HL-60 (cell line): ENCODE measurements at regions not wholly inside any gene's neighbourhood (a gene's known extent, or its start where the extent isn't known, plus 50 kb on each side); places are given as distances from the start of the nearest gene placed in this dataset.

Experiments
- DNase-seq, 2 experiments: peaks; one replicate each; pipeline ENCODE4 v3.0.0-alpha.2; 2010 to 2020; ENCODE audit warnings: low read depth in 1 of 2, low spot score in 1 of 2
- H3K27ac ChIP-seq: fragments of 250-450 bp; sonication (Bioruptor Pico); replicated peaks from 2 replicates; pipeline ENCODE4 v1.5.1; 2020; ENCODE audit warnings: mild to moderate bottlenecking, moderate library complexity
- H3K27me3 ChIP-seq: fragments of 250-450 bp; sonication (Bioruptor Pico); 2 replicates; pipeline ENCODE4 v1.5.1; 2021; ENCODE audit warnings: mild to moderate bottlenecking, moderate library complexity; ENCODE audit not compliant: insufficient read depth, poor library complexity, severe bottlenecking
- H3K4me3 ChIP-seq: replicated peaks from 2 replicates; pipeline ENCODE4 v1.5.1; 2011; ENCODE audit warnings: mild to moderate bottlenecking, control low read depth, low read length; ENCODE audit not compliant: insufficient read depth
- CTCF ChIP-seq: IDR thresholded peaks from one replicate; pipeline ENCODE4 v1.5.1; 2011; ENCODE audit warnings: low read length, control low read depth, inconsistent platforms; ENCODE audit not compliant: insufficient read depth
- GABPA ChIP-seq: IDR thresholded peaks from 2 replicates; pipeline ENCODE4 v1.6.1; 2012; ENCODE audit warnings: low read depth
- POLR2AphosphoS5 ChIP-seq: IDR thresholded peaks from 2 replicates; pipeline ENCODE4 v1.6.1; 2012; ENCODE audit warnings: low read depth
- SPI1 ChIP-seq: IDR thresholded peaks from 2 replicates; pipeline ENCODE4 v1.6.1; 2012; ENCODE audit warnings: low read depth, mild to moderate bottlenecking, borderline replicate concordance
- TF ChIP-seq, protein P1 (sequence below): IDR thresholded peaks from 2 replicates; pipeline ENCODE4 v1.6.1; 2012; ENCODE audit warnings: low read depth; ENCODE audit not compliant: insufficient replicate concordance

DNA sequence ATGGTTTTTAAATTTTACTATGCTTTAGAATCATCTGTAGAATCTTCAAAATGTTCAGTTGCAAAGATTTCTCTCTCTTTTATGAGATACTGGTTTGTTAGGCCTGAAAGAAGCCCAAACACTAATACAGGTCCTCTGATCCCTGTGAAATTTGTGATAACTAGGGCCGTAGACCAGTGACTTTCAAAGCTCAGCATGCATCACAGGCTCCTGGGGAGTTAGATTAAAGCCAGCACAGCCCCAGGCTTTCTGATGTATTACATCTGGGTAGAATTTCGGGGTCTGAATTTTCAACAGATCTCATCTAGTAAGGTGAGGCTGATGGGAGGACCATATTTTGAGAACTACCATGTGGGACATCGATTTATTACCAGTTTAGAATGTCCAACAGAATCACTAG is 194.1 kb upstream of the PTPRD start:
- H3K4me3 ChIP-seq, result no peak overlapping the region
- no peak overlapping the region for H3K27ac ChIP-seq
- DNase-seq, result no peak
- TF ChIP-seq GABPA (no peak), SPI1 (no peak), POLR2AphosphoS5 (no peak)
- TF ChIP-seq, protein P1, sequence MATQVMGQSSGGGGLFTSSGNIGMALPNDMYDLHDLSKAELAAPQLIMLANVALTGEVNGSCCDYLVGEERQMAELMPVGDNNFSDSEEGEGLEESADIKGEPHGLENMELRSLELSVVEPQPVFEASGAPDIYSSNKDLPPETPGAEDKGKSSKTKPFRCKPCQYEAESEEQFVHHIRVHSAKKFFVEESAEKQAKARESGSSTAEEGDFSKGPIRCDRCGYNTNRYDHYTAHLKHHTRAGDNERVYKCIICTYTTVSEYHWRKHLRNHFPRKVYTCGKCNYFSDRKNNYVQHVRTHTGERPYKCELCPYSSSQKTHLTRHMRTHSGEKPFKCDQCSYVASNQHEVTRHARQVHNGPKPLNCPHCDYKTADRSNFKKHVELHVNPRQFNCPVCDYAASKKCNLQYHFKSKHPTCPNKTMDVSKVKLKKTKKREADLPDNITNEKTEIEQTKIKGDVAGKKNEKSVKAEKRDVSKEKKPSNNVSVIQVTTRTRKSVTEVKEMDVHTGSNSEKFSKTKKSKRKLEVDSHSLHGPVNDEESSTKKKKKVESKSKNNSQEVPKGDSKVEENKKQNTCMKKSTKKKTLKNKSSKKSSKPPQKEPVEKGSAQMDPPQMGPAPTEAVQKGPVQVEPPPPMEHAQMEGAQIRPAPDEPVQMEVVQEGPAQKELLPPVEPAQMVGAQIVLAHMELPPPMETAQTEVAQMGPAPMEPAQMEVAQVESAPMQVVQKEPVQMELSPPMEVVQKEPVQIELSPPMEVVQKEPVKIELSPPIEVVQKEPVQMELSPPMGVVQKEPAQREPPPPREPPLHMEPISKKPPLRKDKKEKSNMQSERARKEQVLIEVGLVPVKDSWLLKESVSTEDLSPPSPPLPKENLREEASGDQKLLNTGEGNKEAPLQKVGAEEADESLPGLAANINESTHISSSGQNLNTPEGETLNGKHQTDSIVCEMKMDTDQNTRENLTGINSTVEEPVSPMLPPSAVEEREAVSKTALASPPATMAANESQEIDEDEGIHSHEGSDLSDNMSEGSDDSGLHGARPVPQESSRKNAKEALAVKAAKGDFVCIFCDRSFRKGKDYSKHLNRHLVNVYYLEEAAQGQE, result no peak
- no peaks in the 10 kb centered on the region for H3K27me3 ChIP-seq

- Histone ChIP-seq H3K4me3 (no peak overlapping the region), H3K27ac (no peak overlapping the region), H3K27me3 (no peaks in the 10 kb centered on the region)
- DNase-seq, result no peak
- TF ChIP-seq, protein P1, result no peak
- TF ChIP-seq GABPA (no peak), POLR2AphosphoS5 (no peak), CTCF (no peak), SPI1 (no peak)
These were observed 205.4 kb upstream of the PTPRD start for GRCh38 chr9:10818206-10818605.

DNA sequence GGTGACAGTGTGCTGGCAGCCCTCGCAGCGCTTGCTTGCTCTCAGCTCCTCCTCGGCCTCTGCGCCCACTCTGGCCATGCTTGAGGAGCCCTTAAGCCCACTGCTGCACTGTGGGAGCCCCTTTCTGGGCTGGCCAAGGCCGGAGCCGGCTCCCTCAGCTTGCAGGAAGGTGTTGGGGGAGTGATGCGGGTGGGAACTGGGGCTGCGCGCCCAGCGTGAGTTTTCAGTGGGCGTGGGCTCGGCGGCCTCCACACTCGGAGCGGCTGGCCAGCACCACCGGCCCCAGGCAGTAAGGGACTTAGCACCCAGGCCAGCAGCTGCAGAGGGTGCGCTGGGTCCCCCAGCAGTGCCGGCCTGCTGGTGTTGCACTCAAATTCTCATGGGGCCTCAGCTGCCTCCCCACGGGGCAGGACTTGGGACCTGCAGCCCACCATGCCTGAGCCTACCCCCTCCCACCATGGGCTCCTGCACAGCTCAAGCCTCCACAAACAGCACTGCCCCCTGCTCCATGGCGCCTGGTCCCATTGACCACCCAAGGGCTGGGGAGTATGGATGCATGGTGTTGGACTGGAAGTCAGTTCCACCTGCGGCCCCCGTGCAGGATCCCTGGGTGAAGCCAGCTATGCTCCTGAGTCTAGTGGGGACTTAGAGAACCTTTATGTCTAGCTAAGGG is 223.1 kb upstream of the PTPRD start:
- Histone ChIP-seq H3K27ac (no peak overlapping the region), H3K27me3 (no peaks in the 10 kb centered on the region), H3K4me3 (no peak overlapping the region)
- TF ChIP-seq CTCF (no peak), POLR2AphosphoS5 (no peak), SPI1 (no peak), GABPA (no peak)
- TF ChIP-seq, protein P1, result no peak
- no peak for DNase-seq

GRCh38 chr9:10843151-10843550 is 230.3 kb upstream of the PTPRD start:
- TF ChIP-seq CTCF, result no peak
- H3K4me3 ChIP-seq, result no peak overlapping the region
- H3K27ac ChIP-seq, result no peak overlapping the region
- no peaks in the 10 kb centered on the region for H3K27me3 ChIP-seq
- DNase-seq, result no peak
